DOHH2 (cell line): ENCODE measurements at regions not wholly inside any gene's neighbourhood (a gene's known extent, or its start where the extent isn't known, plus 50 kb on each side); places are given as distances from the start of the nearest gene placed in this dataset.

ENCODE experiments used
- H3F3A ChIP-seq: fragments of 200-600 bp; sonication (generic), shearing (Covaris generic); 2 replicates; pipeline ENCODE4 v1.6.0; 2016; ENCODE audit warnings: antibody characterized with exemption, mild to moderate bottlenecking; ENCODE audit not compliant: control insufficient read depth, insufficient read depth
- H3K27ac ChIP-seq: fragments of 200-600 bp; sonication (generic); 2 replicates; pipeline ENCODE4 v1.5.1; 2014; ENCODE audit warnings: low read depth, mild to moderate bottlenecking, low read length, moderate library complexity
- H3K27me3 ChIP-seq: fragments of 200-600 bp; sonication (generic); 2 replicates; pipeline ENCODE4 v1.6.1; 2014; ENCODE audit warnings: mild to moderate bottlenecking, low read length, mixed read lengths; ENCODE audit not compliant: control insufficient read depth
- H3K36me3 ChIP-seq: fragments of 200-600 bp; sonication (generic); 2 replicates; pipeline ENCODE4 v1.6.1; 2014; ENCODE audit warnings: mild to moderate bottlenecking, low read length, moderate library complexity, mixed read lengths; ENCODE audit not compliant: control insufficient read depth
- H3K4me1 ChIP-seq: fragments of 200-600 bp; sonication (generic); 2 replicates; pipeline ENCODE4 v1.6.1; 2014; ENCODE audit warnings: mild to moderate bottlenecking, low read length, mixed read lengths; ENCODE audit not compliant: control insufficient read depth
- H3K4me2 ChIP-seq: fragments of 200-600 bp; sonication (generic); 2 replicates; pipeline ENCODE4 v1.6.0; 2014; ENCODE audit warnings: mild to moderate bottlenecking, low read length, moderate library complexity
- H3K4me3 ChIP-seq: fragments of 200-600 bp; sonication (generic); 2 replicates; pipeline ENCODE4 v1.5.1; 2014; ENCODE audit warnings: mild to moderate bottlenecking, low read length, mixed read lengths
- H3K79me2 ChIP-seq: fragments of 200-600 bp; sonication (generic); 2 replicates; pipeline ENCODE4 v1.6.1; 2014; ENCODE audit warnings: mild to moderate bottlenecking, low read length, mixed read lengths; ENCODE audit not compliant: control insufficient read depth
- H3K9me2 ChIP-seq: fragments of 200-600 bp; sonication (generic); replicated peaks from 2 replicates; pipeline ENCODE4 v1.6.1; 2014; ENCODE audit warnings: mild to moderate bottlenecking, low read length, mixed read lengths; ENCODE audit not compliant: control insufficient read depth
- H3K9me3 ChIP-seq: fragments of 200-600 bp; sonication (generic); 2 replicates; pipeline ENCODE4 v1.6.1; 2014; ENCODE audit warnings: antibody characterized with exemption, low read length, mixed read lengths; ENCODE audit not compliant: control insufficient read depth, insufficient read depth
- H4K20me1 ChIP-seq: fragments of 200-600 bp; sonication (generic); 2 replicates; pipeline ENCODE4 v1.6.0; 2014; ENCODE audit warnings: low read depth, mild to moderate bottlenecking, antibody characterized with exemption, low read length, moderate library complexity; ENCODE audit not compliant: control insufficient read depth, insufficient read depth
- EZH2phosphoT487 ChIP-seq: fragments of 200-600 bp; sonication (generic); IDR thresholded peaks from 2 replicates; pipeline ENCODE4 v1.6.1; 2017; ENCODE audit warnings: borderline replicate concordance, mild to moderate bottlenecking, antibody characterized with exemption, low read length, moderate library complexity, mixed read lengths
- TF ChIP-seq, protein P1 (sequence below): fragments of 200-600 bp; sonication (generic); IDR thresholded peaks from one replicate; pipeline ENCODE4 v1.5.1; 2014; ENCODE audit warnings: antibody characterized with exemption, mild to moderate bottlenecking, low read depth, low read length; ENCODE audit not compliant: poor library complexity, severe bottlenecking

DNA sequence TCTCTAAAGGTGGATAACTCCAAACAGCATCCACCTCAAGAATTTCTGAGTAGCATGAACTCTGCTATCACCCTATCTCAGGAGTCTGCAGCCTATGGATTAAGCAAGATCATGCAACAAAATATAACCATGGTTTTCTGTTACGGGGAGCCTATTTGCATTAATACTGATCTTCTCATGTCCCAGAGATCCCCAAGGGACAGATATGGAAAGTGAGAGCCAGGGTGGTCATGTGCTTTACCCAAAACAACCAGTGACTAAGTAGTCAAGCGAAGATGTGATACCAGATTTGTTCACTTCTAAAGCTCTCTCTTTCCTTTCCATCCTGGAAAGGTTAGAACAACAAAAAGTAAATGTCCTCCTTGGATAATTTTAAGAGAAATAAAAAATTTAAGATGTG lies 125.1 kb downstream of the PRRX1 start:
- no peaks in the 10 kb centered on the region for H3K4me1 ChIP-seq
- no peaks in the 10 kb centered on the region for H3K9me3 ChIP-seq
- no peaks in the 10 kb centered on the region for H3K79me2 ChIP-seq
- no peak overlapping the region for H3K27ac ChIP-seq
- no peaks in the 10 kb centered on the region for H4K20me1 ChIP-seq
- no peaks in the 10 kb centered on the region for H3F3A ChIP-seq
- no peaks in the 10 kb centered on the region for H3K9me2 ChIP-seq
- no peak overlapping the region for H3K4me3 ChIP-seq
- H3K4me2 ChIP-seq: no peak overlapping the region
- no peaks in the 10 kb centered on the region for H3K27me3 ChIP-seq
- H3K36me3 ChIP-seq: no peaks in the 10 kb centered on the region
- TF ChIP-seq EZH2phosphoT487: no peak
- TF ChIP-seq, protein P1, sequence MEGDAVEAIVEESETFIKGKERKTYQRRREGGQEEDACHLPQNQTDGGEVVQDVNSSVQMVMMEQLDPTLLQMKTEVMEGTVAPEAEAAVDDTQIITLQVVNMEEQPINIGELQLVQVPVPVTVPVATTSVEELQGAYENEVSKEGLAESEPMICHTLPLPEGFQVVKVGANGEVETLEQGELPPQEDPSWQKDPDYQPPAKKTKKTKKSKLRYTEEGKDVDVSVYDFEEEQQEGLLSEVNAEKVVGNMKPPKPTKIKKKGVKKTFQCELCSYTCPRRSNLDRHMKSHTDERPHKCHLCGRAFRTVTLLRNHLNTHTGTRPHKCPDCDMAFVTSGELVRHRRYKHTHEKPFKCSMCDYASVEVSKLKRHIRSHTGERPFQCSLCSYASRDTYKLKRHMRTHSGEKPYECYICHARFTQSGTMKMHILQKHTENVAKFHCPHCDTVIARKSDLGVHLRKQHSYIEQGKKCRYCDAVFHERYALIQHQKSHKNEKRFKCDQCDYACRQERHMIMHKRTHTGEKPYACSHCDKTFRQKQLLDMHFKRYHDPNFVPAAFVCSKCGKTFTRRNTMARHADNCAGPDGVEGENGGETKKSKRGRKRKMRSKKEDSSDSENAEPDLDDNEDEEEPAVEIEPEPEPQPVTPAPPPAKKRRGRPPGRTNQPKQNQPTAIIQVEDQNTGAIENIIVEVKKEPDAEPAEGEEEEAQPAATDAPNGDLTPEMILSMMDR: no peak

DNA sequence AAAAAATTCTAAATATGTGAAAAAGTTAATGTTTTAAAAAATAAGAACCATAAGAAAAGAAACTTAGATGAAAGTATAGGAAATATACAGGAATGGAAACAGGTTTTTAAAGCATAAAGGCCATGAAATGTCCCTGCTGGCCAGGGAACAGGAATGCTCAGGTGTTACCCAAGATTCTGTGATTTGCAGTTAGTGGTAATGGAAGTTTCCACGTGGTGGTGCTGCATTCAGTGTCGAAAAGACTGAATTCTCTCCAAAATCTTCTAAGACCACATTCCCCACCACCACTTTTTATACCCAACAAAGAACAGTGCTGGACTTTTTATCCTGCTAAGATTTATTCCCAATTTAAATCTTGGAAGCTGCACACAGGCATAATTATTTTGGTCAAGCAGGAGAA lies 126.2 kb downstream of the PRRX1 start:
- H3F3A ChIP-seq: no peaks in the 10 kb centered on the region
- no peaks in the 10 kb centered on the region for H3K4me1 ChIP-seq
- H3K9me3 ChIP-seq: no peaks in the 10 kb centered on the region
- H3K4me3 ChIP-seq: no peak overlapping the region
- H3K79me2 ChIP-seq: no peaks in the 10 kb centered on the region
- H3K36me3 ChIP-seq: no peaks in the 10 kb centered on the region
- no peaks in the 10 kb centered on the region for H3K9me2 ChIP-seq
- no peaks in the 10 kb centered on the region for H3K27me3 ChIP-seq
- H4K20me1 ChIP-seq: no peaks in the 10 kb centered on the region
- TF ChIP-seq, protein P1: no peak
- no peak for TF ChIP-seq EZH2phosphoT487
- no peak overlapping the region for H3K27ac ChIP-seq
- H3K4me2 ChIP-seq: no peak overlapping the region

DNA sequence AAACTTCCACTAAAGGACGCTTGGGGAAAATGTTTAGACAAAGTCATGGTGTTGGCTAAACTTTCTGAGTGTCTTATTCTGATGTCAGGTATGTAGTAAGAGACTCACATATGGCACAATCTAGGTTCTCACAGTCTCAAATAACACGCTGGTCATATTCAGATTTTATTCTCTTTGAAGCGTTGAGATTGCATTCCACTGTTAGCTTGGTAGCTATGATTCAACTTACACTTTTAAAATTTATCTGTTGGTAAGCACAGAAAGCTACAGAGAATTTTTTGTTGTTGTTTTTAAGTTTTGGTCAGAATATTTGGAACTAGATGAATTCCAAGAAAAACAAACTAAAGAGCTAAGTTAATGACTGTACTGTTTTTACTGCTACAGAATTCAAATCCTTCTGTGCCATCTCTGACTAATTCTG lies 126.7 kb downstream of the PRRX1 start:
- Histone ChIP-seq H3F3A (no peaks in the 10 kb centered on the region), H3K27ac (no peak overlapping the region), H3K27me3 (no peaks in the 10 kb centered on the region)

More for the DNA sequence above, 126.7 kb downstream of the PRRX1 start:
- Histone ChIP-seq H3K4me2 (no peak overlapping the region), H4K20me1 (no peaks in the 10 kb centered on the region), H3K4me3 (no peak overlapping the region), H3K4me1 (no peaks in the 10 kb centered on the region), H3K79me2 (no peaks in the 10 kb centered on the region), H3K9me2 (no peaks in the 10 kb centered on the region), H3K9me3 (no peaks in the 10 kb centered on the region), H3K36me3 (no peaks in the 10 kb centered on the region)
- TF ChIP-seq, protein P1: no peak
- TF ChIP-seq EZH2phosphoT487: no peak
